Panc1 (cell line): ENCODE measurements at regions not wholly inside any gene's neighbourhood (a gene's known extent, or its start where the extent isn't known, plus 50 kb on each side); places are given as distances from the start of the nearest gene placed in this dataset.

Source experiments
- CTCF ChIP-seq: fragments of 450-650 bp; IDR thresholded peaks from 2 replicates; pipeline ENCODE4 v1.5.1; 2017; ENCODE audit warnings: mild to moderate bottlenecking
- POLR2AphosphoS5 ChIP-seq: IDR thresholded peaks from 2 replicates; pipeline ENCODE4 v1.6.1; 2012; ENCODE audit warnings: mild to moderate bottlenecking, low read depth, low read length, moderate library complexity
- REST ChIP-seq, 2 experiments: IDR thresholded peaks; 2 replicates each; pipeline ENCODE4 v1.6.1; 2011 to 2012; ENCODE audit warnings: low read depth in 2 of 2, control low read depth in 1 of 2, low read length in 1 of 2, mild to moderate bottlenecking in 1 of 2, moderate library complexity in 1 of 2; ENCODE audit not compliant: insufficient read depth in 1 of 2
- SIN3A ChIP-seq: IDR thresholded peaks from 2 replicates; pipeline ENCODE4 v1.6.1; 2012; ENCODE audit warnings: low read depth, mild to moderate bottlenecking, low read length, moderate library complexity, borderline replicate concordance; ENCODE audit not compliant: insufficient read depth

- TF ChIP-seq CTCF (no peak), REST (IDR thresholded peaks at IDR 0.05; ENCODE audit: insufficient read depth in 1 of 2, low read depth in 2 of 2, low read length in 1 of 2) (no peak), POLR2AphosphoS5 (no peak), SIN3A (no peak)
These were observed 146.8 kb upstream of the FBXL7 start for GRCh38 chr5:15353086-15353645.
